ENCODE measurements at regions not wholly inside any gene's neighbourhood (a gene's known extent, or its start where the extent isn't known, plus 50 kb on each side); places are given as distances from the start of the nearest gene placed in this dataset.
"Not testable (repeated sequence)": the region's sequence is repeated elsewhere in the genome, so short reads cannot be mapped to it uniquely, and the experiment has no call there.

DNA sequence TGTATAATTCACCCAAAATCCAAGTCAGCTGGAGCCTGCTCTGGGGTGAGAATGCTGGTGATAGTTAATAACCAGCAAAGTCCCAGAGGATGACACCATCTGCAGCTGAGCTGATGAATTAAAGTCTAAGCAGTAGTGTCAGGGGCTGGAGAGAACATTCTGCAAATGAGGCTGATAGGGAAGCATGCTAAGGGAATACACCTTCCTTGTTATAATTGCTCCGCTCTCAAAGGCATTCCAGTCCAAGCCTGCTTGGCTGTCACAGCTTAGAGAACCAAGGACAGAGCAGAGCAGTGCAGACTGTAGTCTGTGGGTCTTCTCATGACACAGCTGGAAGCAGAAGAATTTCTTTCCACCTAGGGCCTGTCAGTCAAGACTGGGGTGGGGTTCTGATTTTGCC is 283.1 kb downstream of the SIPA1L2 start:
- Histone ChIP-seq H3K36me3 (no peaks in the 10 kb centered on the region), H3K9me3 (peaks cover 0 to 18% (median 13%) of the 10 kb centered on the region in 8 donors), H3K27me3 (replicated peaks in 1 of 7) (peaks cover 0 to 12% (median 0%) of the 10 kb centered on the region in 7 donors), H3K27ac (no peak overlapping the region), H3K4me1 (no peaks in the 10 kb centered on the region), H3K4me3 (no peak overlapping the region)
- DNase-seq, result no peak
- intact Hi-C loops (cut with DNase I; ENCODE audit: low total_unique reads), result no loop called here
- WGBS, 5 donors, result 92 to 100% (median 96%) methylated on average over 1 of the region's 1 CpG
- TF ChIP-seq, protein P1, sequence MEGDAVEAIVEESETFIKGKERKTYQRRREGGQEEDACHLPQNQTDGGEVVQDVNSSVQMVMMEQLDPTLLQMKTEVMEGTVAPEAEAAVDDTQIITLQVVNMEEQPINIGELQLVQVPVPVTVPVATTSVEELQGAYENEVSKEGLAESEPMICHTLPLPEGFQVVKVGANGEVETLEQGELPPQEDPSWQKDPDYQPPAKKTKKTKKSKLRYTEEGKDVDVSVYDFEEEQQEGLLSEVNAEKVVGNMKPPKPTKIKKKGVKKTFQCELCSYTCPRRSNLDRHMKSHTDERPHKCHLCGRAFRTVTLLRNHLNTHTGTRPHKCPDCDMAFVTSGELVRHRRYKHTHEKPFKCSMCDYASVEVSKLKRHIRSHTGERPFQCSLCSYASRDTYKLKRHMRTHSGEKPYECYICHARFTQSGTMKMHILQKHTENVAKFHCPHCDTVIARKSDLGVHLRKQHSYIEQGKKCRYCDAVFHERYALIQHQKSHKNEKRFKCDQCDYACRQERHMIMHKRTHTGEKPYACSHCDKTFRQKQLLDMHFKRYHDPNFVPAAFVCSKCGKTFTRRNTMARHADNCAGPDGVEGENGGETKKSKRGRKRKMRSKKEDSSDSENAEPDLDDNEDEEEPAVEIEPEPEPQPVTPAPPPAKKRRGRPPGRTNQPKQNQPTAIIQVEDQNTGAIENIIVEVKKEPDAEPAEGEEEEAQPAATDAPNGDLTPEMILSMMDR (IDR thresholded peaks at IDR 0.05 in 8 of 11, conservative IDR thresholded peaks at IDR 0.05 in 3 of 11), result no peak
- no peak for TF ChIP-seq POLR2A (IDR thresholded peaks at IDR 0.05)
- no peak for TF ChIP-seq POLR2AphosphoS5 (IDR thresholded peaks at IDR 0.05)

DNA sequence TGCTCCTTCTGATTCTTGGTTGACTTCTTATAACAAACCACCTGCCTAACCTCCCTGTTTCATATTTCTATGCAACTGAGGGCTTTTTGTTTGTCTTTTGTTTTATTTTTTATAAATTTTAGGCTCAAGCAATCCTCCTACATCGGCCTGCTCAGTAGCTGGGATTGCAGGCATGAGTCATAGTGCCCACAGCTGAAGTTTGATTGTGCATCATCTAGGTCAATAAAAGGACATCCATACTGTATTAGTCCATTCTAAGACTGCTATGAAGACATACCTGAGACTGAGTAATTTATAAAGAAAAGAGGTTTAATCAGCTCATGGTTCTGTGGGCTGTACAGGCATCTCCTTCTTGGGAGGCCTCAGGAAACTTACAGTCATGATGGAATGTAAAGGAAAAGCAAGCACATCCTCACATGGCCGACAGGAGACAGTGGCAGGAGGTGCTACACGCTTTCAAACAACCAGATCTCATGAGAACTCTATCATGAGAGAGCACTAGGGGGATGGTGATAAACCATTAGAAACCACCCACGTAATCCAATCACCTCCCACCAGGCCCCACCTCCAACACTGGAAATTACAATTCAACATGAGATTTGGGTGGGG is 285.0 kb downstream of the SIPA1L2 start:
- no peak overlapping the region for H3K27ac ChIP-seq
- no peak for DNase-seq
- H3K4me1 ChIP-seq, result no peaks in the 10 kb centered on the region
- peaks cover 0 to 11% (median 0%) of the 10 kb centered on the region in 7 donors for H3K27me3 ChIP-seq (replicated peaks in 1 of 7)
- TF ChIP-seq, protein P1 (IDR thresholded peaks at IDR 0.05 in 8 of 11, conservative IDR thresholded peaks at IDR 0.05 in 3 of 11), result no peak
- TF ChIP-seq POLR2A (IDR thresholded peaks at IDR 0.05) (no peak), POLR2AphosphoS5 (IDR thresholded peaks at IDR 0.05) (no peak)
- H3K4me3 ChIP-seq, result no peak overlapping the region
- WGBS, 5 donors, result 68 to 77% (median 73%) methylated on average over 4 of the region's 4 CpGs
- H3K36me3 ChIP-seq, result no peaks in the 10 kb centered on the region
- intact Hi-C loops (cut with DNase I; ENCODE audit: low total_unique reads), result no loop called here
- H3K9me3 ChIP-seq, result peaks cover 0 to 18% (median 13%) of the 10 kb centered on the region in 8 donors

DNA sequence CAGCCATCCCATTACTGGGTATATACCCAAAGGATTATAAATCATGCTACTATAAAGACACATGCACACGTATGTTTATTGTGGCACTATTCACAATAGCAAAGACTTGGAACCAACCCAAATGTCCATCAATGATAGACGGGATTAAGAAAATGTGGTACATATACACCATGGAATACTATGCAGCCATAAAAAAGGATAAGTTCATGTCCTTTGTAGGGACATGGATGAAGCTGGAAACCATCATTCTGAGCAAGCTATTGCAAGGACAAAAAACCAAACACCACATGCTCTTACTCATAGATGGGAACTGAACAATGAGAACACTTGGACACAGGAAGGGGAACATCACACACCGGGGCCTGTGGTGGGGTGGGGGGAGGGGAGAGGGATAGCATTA is 285.7 kb downstream of the SIPA1L2 start:
- DNase-seq; H3K4me3 ChIP-seq; H3K4me1 ChIP-seq; H3K36me3 ChIP-seq; H3K27ac ChIP-seq; H3K27me3 ChIP-seq (replicated peaks in 1 of 7); intact Hi-C loops (cut with DNase I; ENCODE audit: low total_unique reads): not testable (repeated sequence)
- peaks cover 0 to 18% (median 13%) of the 10 kb centered on the region in 8 donors for H3K9me3 ChIP-seq
- 52 to 92% (median 89%) methylated on average over 1 to 3 of the region's 3 CpGs for WGBS, 5 donors

DNA sequence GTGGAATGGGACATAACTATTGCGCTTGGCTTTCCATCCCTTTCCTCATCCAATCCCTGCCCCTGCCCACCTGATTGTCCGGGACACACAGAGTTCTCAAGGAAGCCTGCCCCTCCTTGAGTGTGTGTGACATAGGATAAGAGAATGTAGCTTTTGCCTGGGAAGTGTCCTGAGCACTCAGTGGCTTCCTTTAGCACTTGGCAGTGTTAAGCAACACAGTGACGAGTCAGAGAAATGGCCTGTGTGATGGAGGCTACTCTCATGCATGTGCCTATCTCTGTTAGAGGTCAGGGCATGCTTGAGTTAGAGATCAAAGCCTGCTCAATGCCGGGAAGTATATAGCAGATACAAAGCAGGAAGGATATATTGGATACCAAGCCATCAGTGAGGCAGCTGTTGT is 289.5 kb downstream of the SIPA1L2 start:
- DNase-seq, result no peak
- TF ChIP-seq POLR2A (IDR thresholded peaks at IDR 0.05) (no peak), POLR2AphosphoS5 (IDR thresholded peaks at IDR 0.05) (no peak)
- TF ChIP-seq, protein P1 (IDR thresholded peaks at IDR 0.05 in 8 of 11, conservative IDR thresholded peaks at IDR 0.05 in 3 of 11), result no peak
- peaks cover 0 to 9% (median 0%) of the 10 kb centered on the region in 7 donors for H3K27me3 ChIP-seq (replicated peaks in 1 of 7)
- H3K27ac ChIP-seq, result no peak overlapping the region
- 70 to 83% (median 75%) methylated on average over 4 of the region's 4 CpGs for WGBS, 5 donors
- intact Hi-C loops (cut with DNase I; ENCODE audit: low total_unique reads), result no loop called here
- no peak overlapping the region for H3K4me3 ChIP-seq
- no peaks in the 10 kb centered on the region for H3K36me3 ChIP-seq
- peaks cover 0 to 18% (median 11%) of the 10 kb centered on the region in 8 donors for H3K9me3 ChIP-seq
- no peaks in the 10 kb centered on the region for H3K4me1 ChIP-seq
